Esophagus squamous epithelium (tissue), 4 donors: ENCODE measurements at regions not wholly inside any gene's neighbourhood (a gene's known extent, or its start where the extent isn't known, plus 50 kb on each side); places are given as distances from the start of the nearest gene placed in this dataset.

Source experiments
- POLR2A ChIP-seq, 4 donors: fragments of 450-650 bp; IDR thresholded peaks; one replicate each; pipeline ENCODE4 v1.6.1; 2017; ENCODE audit warnings: antibody characterized with exemption in 4 of 4, mild to moderate bottlenecking in 4 of 4, moderate library complexity in 3 of 4
- TF ChIP-seq, protein P1 (sequence below), 6 experiments: fragments of 450-650 bp in 4 of 6; fragments of 200-600 bp in 2 of 6; sonication (generic) in 2 of 6; IDR thresholded peaks; one replicate each; pipeline ENCODE4 v1.5.1; 2016 to 2019; ENCODE audit warnings: antibody characterized with exemption in 6 of 6, mild to moderate bottlenecking in 4 of 6, moderate library complexity in 4 of 6

DNA sequence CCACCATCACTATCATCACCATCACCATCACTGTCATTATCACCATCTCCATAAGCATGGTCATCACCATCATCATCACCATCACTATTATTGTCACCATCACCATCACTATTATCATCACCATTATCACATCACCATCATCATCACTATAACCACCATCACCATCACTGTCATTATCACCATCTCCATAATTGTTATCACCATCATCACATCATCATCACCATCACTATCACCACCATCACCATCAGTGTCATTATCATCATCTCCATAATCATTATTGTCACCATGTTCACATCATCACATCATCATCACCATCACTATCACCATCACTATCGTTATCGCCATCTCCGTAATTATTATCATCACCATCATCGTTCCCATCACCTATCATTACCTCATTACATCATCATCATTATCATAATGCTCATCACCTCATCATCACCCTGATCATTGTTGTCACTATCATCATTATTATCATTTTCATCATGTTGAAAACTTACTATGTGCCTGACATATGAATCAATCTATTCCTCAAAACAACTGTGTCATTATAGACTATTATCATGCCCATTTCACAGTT, 280.3 kb upstream of the HS6ST1 start:
- TF ChIP-seq, protein P1, sequence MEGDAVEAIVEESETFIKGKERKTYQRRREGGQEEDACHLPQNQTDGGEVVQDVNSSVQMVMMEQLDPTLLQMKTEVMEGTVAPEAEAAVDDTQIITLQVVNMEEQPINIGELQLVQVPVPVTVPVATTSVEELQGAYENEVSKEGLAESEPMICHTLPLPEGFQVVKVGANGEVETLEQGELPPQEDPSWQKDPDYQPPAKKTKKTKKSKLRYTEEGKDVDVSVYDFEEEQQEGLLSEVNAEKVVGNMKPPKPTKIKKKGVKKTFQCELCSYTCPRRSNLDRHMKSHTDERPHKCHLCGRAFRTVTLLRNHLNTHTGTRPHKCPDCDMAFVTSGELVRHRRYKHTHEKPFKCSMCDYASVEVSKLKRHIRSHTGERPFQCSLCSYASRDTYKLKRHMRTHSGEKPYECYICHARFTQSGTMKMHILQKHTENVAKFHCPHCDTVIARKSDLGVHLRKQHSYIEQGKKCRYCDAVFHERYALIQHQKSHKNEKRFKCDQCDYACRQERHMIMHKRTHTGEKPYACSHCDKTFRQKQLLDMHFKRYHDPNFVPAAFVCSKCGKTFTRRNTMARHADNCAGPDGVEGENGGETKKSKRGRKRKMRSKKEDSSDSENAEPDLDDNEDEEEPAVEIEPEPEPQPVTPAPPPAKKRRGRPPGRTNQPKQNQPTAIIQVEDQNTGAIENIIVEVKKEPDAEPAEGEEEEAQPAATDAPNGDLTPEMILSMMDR (IDR thresholded peaks at IDR 0.05): no peak
- TF ChIP-seq POLR2A (IDR thresholded peaks at IDR 0.05): no peak
